Activated CD4-positive, alpha-beta T cell treated with anti-CD3 and anti-CD28 coated beads, Interleukin-10, Interleukin-2, amounts not matched to agents 100 ng/mL and 50 ng/mL, durations not matched to agents 16 hours and 8 hours (primary cell): ENCODE measurements at regions not wholly inside any gene's neighbourhood (a gene's known extent, or its start where the extent isn't known, plus 50 kb on each side); places are given as distances from the start of the nearest gene placed in this dataset.
"Not testable (repeated sequence)": the region's sequence is repeated elsewhere in the genome, so short reads cannot be mapped to it uniquely, and the experiment has no call there.

Source experiments
- DNase-seq: peaks from one replicate; pipeline ENCODE4 v3.0.0-alpha.2; 2020

DNA sequence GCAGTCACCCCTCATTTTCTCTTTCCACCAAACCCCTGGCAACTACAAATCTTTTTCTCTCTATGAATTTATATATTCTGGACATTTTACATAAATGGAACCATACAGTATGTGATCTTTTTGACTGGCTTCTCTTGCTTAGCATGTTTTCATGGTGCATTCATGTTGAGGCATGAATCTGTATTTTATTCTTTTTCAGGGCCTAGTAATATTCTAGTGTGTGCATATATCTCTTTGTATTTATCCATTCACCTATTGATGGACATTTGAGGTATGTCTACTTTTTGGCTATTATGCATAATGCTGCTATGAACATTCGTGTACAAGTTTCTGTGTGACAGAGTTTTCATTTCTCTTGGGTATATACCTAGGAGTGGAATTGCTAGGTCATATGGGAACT is 78.2 kb downstream of the HACD1 start:
- DNase-seq, result no peak

DNA sequence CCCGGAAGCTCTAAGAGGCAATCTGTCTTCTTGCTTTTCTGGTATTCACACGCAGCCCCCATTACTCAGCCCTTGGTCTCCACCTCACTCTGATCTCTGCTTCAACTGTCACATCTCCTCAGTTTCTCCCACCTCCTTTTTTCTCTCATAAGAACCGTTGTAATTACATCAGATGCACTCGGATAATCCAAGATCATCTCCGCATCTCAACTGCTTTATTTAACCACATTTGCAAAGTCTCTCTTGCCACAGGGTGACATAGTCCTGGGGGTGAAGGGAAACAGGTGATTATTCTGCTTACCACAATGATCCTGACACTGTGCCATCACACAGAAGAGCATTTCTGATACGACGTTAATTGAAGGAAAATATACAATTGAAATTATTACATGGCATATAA is 79.9 kb downstream of the HACD1 start:
- no peak for DNase-seq

DNA sequence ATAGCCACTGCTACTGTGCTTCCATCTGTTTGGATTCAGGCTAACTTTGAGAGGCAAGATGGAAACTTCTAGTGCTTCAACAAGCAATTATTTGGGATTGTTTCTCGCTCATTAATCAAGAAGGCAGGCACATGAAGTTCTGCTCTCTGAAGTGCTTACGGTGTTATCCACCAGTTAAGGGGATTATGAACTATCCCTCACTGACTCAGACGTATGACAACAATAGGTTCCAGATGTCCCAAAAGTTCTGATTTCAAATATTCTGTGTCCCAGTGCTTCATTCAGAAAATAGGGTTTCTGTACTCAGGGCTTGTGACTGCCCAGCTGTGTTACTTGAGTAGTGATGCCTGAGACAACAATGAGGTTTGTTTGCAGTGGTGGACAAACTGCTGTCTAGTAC is 81.0 kb downstream of the HACD1 start:
- DNase-seq, result no peak

DNA sequence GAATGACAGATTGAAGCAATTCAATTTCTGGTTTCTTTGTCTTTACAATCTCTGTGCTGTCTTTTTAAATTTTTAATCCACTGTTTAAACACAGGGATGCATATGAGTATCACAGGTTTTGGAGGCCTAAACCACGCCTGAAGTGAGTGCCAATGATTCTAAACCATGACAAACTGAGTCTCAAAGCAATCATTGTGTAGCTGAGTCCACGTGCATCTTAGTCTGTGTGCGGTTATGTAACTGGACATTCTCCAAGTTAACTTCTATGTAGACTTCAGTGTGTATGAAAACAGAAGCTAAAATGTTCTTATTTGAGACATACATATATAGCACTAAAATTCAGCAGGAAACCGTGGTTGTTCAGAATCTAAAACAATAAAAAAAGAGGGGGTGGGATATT is 79.3 kb upstream of the ST8SIA6 start:
- no peak for DNase-seq

DNA sequence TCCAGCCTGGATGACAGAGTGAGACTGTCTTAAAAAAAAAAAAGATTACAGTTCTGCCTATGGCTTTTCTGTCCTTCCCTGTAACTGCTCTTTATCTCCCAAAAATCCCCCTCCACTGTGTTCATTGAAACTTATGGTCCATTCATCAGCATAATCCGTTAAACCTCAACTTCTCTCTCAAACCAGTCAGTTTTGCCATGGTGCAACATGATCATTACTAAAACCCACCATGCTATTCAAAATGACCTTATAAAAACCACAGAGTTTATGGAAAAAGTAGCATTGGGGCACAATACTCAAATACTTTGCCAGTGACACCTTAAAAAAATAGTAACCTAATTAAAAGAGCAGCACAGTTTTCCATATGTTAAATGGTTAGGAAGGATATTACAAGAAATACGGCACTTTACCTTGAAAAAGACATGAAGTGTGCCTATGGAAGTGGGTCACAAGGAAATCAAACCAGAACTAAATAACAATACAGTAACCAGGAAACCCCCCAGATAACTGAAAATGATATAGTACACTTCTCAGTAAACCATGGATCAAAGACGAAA is 74.0 kb upstream of the ST8SIA6 start:
- DNase-seq, result no peak

DNA sequence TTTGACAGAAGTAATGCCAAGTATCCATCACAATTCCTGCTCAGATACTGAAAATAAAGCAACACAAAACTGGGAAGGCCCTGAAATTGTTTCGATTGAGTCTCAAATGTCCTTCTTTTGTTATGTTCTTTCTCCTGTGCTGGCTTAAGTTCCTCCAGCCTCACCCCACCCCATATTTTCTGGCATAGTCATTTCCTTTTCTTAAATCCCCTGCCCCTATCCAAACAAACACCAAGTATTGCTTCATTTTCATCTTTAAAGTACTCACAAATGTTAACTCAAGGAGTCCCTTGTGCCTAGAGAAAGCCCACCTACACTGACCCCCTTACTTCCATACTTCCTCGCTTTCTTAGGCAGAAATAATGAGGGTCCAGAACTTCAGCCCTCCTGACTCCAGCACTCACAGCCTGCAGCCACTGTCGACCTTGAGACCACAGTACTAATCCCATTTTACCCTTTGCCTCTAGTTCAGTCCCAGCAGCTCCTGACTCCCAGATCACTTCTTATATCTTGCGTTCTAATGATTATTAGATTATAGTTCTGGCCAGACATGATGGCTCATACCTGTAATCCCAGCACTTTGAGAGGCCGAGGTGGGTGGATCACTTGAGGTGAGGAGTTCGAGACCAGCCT is 73.2 kb upstream of the ST8SIA6 start:
- DNase-seq, result no peak

DNA sequence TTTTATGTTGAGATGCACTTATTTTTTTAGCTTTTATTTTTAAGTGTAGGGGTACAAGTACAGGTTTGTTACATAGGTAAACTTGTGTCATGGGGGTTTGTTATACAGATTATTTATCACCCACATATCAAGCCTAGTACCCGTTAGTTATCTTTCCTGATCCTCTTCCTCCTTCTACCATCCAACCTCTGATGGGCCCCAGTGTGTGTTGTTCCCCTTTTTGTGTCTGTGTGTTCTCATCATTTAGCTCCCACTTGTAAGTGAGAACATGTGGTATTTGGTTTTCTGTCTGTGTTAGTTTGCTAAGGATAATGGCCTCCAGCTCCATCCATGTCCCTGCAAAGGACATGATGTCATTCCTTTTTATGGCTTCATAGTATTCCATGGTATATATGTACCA is 72.2 kb upstream of the ST8SIA6 start:
- DNase-seq, result not testable (repeated sequence)

DNA sequence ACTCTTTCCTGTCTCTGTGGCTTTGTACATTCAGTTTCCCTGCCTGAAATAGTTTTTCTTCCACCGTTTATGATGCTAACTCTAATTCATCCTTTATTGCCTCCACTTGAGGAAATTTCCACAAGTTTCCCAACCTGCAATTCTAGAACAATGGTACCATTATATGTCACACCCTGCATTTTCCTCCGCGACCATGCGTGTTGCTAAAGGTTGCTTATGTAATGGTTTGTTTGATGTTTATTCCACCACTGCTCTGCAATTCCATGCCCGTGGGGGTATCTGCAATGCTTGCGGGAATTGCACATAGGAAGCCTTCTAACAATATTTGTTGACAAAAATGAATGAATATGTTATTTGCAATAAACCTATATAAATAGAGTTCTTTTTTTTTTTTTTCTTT is 69.5 kb upstream of the ST8SIA6 start:
- no peak for DNase-seq

DNA sequence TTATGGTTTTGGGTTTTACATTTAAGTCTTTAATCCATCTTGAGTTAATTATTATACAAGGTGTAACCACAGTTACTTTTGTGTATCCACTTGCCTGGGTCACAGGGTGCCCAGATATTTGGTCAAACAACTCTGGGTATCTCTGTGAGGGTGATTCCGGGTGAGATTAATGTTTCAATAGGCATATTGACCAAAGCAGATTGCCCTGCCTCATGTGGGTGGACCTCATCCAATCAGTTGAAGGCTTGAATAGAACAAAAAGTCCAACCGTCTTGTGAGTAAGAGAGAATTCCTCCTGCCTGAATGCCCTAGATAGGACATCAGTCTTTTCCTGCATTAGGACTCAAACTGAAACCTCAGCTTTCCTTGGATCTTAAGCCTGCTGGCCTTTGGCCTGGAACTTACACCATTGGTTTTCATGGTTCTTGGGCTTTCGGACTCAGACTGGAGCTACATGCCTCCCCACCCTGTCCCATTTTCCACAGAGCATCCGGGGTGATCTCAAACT is 68.9 kb upstream of the ST8SIA6 start:
- DNase-seq, result no peak

DNA sequence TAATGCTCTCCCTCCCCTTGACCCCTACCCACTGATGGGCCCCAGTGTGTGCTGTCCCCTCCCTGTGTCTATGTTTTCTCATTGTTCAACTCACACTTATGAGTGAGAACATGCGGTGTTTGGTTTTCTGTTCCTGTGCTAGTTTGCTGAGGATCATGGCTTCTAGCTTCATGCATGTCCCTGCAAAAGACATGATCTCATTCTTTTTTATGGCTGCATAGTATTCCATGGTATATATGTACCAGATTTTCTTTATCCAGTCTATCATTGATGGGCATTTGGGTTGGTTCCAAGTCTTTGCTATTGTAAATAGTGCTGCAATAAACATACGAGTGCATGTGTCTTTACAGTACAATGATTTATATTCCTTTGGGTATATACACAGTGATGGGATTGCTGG is 67.9 kb upstream of the ST8SIA6 start:
- not testable (repeated sequence) for DNase-seq

DNA sequence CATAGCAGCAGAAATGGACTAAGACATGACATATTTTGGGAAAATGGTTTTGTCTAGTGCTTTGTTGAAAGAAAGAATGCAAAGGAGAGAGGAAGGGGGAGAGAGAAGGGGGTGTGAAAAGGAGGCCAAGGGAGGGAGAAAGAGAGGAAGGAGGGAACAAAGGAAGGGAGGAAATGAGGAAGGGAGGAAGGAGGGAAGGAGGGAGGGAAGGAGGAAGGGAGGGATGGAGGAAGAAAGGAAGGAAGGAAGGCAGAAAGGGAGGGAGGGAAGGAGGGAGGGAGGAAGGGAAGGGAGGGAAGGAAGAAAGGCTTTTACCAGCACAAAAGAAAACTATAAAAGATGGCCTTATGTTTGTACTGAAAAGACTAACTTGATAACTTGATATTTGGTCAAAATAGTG is 65.1 kb upstream of the ST8SIA6 start:
- DNase-seq, result no peak

DNA sequence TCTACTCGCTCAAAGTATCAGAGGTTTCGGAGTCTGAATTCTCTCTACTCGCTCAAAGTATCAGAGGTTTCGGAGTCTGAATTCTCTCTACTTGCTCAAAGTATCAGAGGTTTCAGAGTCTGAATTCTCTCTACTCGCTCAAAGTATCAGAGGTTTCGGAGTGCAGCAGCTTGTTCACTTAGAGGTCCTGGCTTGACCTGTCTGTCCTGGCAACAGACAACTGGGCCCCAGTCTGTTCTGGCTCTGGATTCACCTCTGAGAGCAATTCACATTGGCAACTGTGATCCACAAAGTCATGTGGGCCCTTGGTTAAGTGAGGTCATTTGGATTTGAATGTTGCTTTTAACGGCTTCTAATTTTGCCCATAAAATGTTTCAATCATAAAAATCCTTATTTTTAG is 63.9 kb upstream of the ST8SIA6 start:
- no peak for DNase-seq

DNA sequence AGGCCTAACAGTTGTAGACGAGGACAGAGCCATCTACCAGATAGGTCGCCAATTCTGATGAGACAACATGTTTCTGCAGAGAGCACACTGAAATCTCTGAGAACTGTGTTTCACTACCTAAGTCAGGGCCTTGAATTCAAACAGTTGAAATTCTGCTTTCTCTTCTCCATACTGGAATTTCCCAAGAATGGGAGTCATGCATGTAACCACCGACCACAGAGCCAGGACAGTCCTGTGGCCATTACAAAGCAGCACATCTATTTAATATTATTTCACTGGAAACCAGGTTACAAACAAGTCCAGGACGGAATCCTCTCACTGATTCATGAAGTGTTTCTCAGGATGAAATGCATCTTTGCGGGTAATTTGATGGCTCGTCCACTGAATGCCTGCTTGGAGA is 62.0 kb upstream of the ST8SIA6 start:
- DNase-seq, result no peak

DNA sequence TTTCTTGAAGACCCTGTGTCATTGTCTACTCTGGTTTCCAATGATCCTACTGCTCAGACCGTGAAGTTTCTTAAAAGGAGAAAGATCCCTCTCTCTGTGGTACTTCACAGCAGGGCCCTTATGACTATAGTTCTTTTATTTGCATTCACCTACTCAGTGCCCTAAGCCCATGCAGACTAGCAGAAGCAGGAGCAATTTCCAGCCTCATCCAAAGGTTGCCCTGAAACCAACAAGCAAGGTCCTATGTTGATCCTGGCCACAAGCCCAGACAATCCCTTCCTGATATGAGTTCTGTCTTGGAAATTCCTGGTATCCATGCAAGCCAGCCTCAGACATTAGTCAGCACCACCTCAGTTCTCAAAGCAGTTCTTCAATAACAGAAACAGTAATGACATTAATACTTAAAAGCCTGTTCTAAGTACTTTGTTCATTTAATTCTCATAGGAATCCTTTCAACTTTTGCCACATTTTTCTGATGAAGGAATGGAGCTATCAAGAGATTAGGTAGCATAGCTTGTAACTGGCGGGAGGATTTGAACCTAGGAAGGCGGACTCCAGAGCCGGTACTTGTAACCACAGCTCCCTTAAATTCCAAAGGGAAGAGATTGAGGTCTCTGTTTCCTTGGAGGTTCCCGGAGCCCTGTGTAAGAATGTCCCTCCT is 58.1 kb upstream of the ST8SIA6 start:
- peak; percentile 41 for DNase-seq

DNA sequence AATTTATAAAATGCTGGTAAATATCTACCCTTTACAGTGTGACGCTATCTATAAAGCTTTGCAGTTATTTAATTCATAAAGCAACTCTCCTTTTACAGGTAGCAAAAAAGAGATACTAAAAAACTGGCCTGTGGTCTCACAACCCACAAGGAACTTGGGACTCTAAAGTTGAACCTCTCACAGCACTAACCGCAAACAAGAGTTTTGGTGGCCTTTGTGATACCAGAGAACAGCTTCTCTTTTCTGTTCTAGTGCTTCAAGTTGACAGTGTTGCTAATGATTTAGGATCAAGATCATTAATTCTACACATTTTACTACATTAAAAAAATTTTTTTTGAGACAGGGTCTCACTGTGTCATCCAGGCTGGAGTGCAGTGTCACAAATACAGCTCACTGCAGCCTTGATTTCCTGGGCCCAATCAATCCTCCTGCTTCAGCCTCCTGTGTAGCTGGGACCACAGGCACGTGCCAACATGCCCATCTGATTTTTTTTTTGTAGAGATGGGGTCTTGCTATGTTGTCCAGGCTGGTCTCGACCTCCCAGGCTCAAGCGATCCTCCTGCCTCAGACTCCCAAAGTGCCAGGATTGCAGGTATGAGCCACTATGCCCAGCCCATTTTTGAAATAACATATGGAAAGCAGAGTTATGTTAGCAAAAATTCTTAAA is 56.0 kb upstream of the ST8SIA6 start:
- DNase-seq, result peak; percentile 77

DNA sequence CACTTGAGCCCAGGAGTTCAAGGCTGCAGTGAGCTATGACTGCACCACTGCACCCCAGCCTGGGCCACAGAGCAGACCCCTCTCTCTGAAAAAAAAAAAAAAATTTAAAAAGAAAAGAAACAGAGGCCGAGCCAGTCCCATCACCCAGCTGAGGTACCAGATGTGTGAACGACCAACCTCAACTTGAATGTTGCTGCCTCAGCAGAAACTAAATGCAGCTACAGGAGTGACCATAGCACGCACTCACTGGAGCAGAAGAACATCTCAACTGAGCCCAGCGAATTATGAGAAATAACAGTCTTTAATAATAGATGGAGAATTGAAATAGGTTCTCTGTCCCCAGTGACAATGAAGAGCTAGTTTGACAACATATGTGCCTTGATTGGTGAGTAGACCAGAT is 53.1 kb upstream of the ST8SIA6 start:
- DNase-seq, result no peak

DNA sequence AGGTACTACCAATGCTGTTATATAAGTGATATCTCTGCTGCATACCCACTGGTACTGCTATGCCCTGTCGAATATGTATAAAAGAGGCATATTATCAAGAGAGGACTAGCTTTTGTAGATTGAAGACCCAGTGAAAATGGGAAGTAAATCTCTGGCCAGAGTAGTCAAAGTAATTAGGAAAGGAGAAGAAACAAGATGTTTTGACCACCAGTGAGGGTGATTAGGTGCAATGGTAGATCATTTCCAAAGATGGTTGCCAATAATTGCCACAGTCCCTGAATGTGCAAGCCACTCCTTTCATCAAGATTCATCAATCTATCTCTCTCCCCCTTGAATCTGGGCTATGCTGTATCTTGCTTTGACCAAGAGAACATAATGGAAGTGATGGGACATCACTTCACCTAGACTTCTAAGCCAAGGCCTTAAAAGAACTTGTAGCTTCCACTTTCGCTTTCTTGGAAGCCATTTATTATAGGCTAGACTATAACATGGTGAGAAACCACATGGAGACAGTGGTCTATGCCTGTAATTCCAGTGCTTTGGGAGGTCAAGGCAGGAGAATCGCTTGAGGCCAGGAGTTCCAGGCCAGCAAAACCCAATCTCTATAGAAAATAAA is 52.6 kb upstream of the ST8SIA6 start:
- peak; percentile 28 for DNase-seq

DNA sequence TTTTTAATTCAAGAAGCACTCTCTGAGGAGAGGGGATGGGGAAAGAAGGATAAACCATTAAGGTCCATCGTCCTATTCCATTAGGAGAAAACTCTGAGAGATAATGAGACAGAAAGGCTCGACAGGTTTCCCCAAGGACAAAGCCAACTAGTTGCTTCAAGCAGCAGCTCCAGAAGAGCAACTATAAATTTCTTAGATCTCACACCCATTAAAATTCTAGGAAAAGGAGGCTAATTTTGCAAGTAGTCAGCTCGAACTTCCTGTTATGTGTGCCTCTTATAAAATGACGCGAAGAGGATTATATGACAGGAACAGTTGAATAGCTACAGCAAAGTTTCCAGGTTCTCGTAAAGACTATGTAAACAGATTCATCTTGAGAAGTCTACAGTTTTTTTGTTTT is 52.0 kb upstream of the ST8SIA6 start:
- peak; percentile 74 for DNase-seq

DNA sequence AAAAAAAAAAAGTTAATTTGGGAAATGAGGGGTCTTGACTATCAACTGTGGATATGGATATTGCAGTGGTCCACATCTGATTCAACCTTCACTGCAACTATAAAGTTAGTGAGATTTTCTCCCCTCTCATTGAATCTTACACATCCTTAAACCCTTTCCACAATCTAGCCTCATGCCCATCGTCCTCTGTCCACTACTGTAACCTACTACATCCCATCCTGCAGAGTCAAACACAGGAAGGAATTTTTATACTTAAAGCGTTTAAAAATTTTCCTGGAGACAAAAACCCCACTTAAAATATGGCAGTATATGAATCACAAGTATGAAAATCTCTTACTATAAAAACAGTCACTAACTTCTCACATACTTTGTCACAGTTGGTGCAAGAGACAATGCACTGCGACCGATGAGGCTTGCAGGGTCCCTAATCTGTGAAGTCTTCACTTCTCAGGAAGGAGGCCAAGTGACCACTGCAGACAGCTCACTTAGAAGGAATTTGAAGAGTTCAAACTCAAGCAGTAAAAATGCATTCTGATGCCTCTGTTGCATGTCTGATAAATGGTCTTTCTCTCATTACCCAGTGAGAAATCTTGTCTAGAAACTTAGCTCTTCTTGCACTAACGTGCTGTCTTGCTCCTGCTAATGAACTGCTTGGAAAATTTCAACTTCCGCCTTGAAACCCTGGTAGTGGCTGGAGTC is 50.3 kb upstream of the ST8SIA6 start:
- no peak for DNase-seq
